DMS 273 treated with DMSO at 0.1 percent for 48 hours (cell line): ENCODE measurements at regions not wholly inside any gene's neighbourhood (a gene's known extent, or its start where the extent isn't known, plus 50 kb on each side); places are given as distances from the start of the nearest gene placed in this dataset.
"Not testable (repeated sequence)": the region's sequence is repeated elsewhere in the genome, so short reads cannot be mapped to it uniquely, and the experiment has no call there.

Source experiments
- DNase-seq: peaks from one replicate; lab custom pipeline; 2025; lab: John Stamatoyannopoulos, UW

GRCh38 chr7:50251765-50252164 lies 52.8 kb upstream of the IKZF1 start:
- DNase-seq, result no peak

- DNase-seq, result no peak
These were observed 58.0 kb upstream of the IKZF1 start for GRCh38 chr7:50246551-50246950.

- not testable (repeated sequence) for DNase-seq
These were observed 62.4 kb upstream of the IKZF1 start for GRCh38 chr7:50242111-50242510.

GRCh38 chr7:50240699-50241098 lies 63.8 kb upstream of the IKZF1 start:
- DNase-seq, result not testable (repeated sequence)

- peak; percentile 9 for DNase-seq
These were observed 74.6 kb upstream of the IKZF1 start for GRCh38 chr7:50229964-50230363.

- no peak for DNase-seq
These were observed 76.4 kb upstream of the IKZF1 start for GRCh38 chr7:50228148-50228547.

- no peak for DNase-seq
These were observed 76.8 kb upstream of the IKZF1 start for GRCh38 chr7:50227726-50228125.

- peak; percentile 27 for DNase-seq
These were observed 77.8 kb upstream of the IKZF1 start for GRCh38 chr7:50226669-50227068.

GRCh38 chr7:50226145-50226544 lies 78.4 kb upstream of the IKZF1 start:
- no peak for DNase-seq

- no peak for DNase-seq
These were observed 83.1 kb upstream of the IKZF1 start for GRCh38 chr7:50221433-50221832.

- DNase-seq, result no peak
These were observed 83.5 kb upstream of the IKZF1 start for GRCh38 chr7:50221028-50221427.

- no peak for DNase-seq
These were observed 84.2 kb upstream of the IKZF1 start for GRCh38 chr7:50220273-50220672.

GRCh38 chr7:50217821-50218281 lies 86.7 kb upstream of the IKZF1 start:
- no peak for DNase-seq

GRCh38 chr7:50217401-50217800 lies 87.1 kb upstream of the IKZF1 start:
- DNase-seq, result no peak

GRCh38 chr7:50216626-50217025 lies 87.9 kb upstream of the IKZF1 start:
- DNase-seq, result no peak

- no peak for DNase-seq
These were observed 89.7 kb upstream of the IKZF1 start for GRCh38 chr7:50214771-50215170.

- DNase-seq, result no peak
These were observed 90.3 kb upstream of the IKZF1 start for GRCh38 chr7:50214126-50214670.

GRCh38 chr7:50213622-50214017 lies 90.9 kb upstream of the IKZF1 start:
- no peak for DNase-seq

- DNase-seq, result no peak
These were observed 91.6 kb upstream of the IKZF1 start for GRCh38 chr7:50212666-50213621.

- DNase-seq, result no peak
These were observed 92.5 kb upstream of the IKZF1 start for GRCh38 chr7:50212016-50212325.

GRCh38 chr7:50211130-50212015 lies 93.1 kb upstream of the IKZF1 start:
- no peak for DNase-seq

- no peak for DNase-seq
These were observed 93.8 kb upstream of the IKZF1 start for GRCh38 chr7:50210706-50211115.
